ENCODE measurements at regions not wholly inside any gene's neighbourhood (a gene's known extent, or its start where the extent isn't known, plus 50 kb on each side); places are given as distances from the start of the nearest gene placed in this dataset.

DNA sequence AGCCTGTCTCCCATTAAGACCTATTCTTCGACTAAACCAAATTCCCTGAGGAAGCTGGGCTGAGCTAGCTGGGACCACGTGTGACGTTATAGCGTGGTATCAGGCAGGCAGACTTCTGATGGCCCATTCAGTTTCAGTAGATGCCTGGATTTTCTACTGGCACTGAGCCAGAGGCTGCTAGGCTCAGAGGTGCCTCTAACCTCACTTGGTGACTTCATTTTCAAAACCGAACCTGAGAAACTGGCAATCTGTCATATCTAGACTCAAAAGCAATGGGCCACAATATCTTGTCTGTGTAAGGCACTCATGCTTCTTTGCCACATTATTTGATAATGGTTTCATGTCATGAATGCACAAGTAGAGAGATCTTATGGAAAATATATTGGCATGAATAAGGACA lies 352.1 kb upstream of the AZI2 start:
- TF ChIP-seq CREB1 (IDR thresholded peaks at IDR 0.05; ENCODE audit: low read depth) (no peak), FOXM1 (IDR thresholded peaks at IDR 0.05; ENCODE audit: borderline replicate concordance, low read depth) (no peak), TEAD4 (IDR thresholded peaks at IDR 0.05) (no peak)
